ENCODE measurements at regions not wholly inside any gene's neighbourhood (a gene's known extent, or its start where the extent isn't known, plus 50 kb on each side); places are given as distances from the start of the nearest gene placed in this dataset.

DNA sequence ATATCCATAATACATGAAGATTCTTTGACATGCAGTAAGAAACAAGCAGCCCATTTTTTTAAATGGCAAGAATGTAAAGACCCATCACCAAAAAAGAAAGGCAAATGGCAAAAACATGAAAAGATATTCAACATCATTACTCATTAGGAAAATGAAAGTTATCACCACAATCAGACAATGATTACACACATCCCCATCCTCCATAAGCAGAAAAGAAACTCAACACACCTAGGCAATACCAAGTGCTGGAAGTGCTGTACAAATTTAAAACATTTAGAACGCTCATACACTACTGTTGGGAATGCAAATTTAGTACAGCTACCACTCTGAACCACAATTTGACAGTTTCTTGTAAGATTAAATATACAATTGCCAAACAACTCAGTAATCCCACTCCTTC, 466.7 kb downstream of the ACTL7B start:
- no peaks in the 10 kb centered on the region for H3K9me2 ChIP-seq (replicated peaks; ENCODE audit: low read depth, low read length)
- no peak overlapping the region for H3K4me3 ChIP-seq (ENCODE audit: low read length, poor library complexity, severe bottlenecking)
- H3K9me3 ChIP-seq (ENCODE audit: insufficient read depth, low read depth, low read length) = no peaks in the 10 kb centered on the region
- no peak overlapping the region for H2AFZ ChIP-seq (ENCODE audit: low read length)
- no peaks in the 10 kb centered on the region for H4K20me1 ChIP-seq (ENCODE audit: insufficient read depth, low read length, poor library complexity, severe bottlenecking)
- no peak overlapping the region for H3K4me2 ChIP-seq (ENCODE audit: low read depth, low read length, poor library complexity, severe bottlenecking)
- H3K36me3 ChIP-seq (ENCODE audit: insufficient read depth, low read length) = no peaks in the 10 kb centered on the region
- TF ChIP-seq EZH2phosphoT487 (IDR thresholded peaks at IDR 0.05; ENCODE audit: borderline replicate concordance) = no peak
- TF ChIP-seq CTCF (conservative IDR thresholded peaks at IDR 0.05; ENCODE audit: low read length) = no peak
- no peaks in the 10 kb centered on the region for H3K27me3 ChIP-seq (ENCODE audit: insufficient read depth, low read length, poor library complexity, severe bottlenecking)
- H3F3A ChIP-seq (ENCODE audit: low read depth) = no peaks in the 10 kb centered on the region
- no peak overlapping the region for H3K9ac ChIP-seq (ENCODE audit: low read depth, low read length, poor library complexity, severe bottlenecking)
- H3K4me1 ChIP-seq (ENCODE audit: insufficient read depth, low read length, poor library complexity, severe bottlenecking) = no peaks in the 10 kb centered on the region
- no peaks in the 10 kb centered on the region for H3K79me2 ChIP-seq (ENCODE audit: insufficient read depth, low read length)

DNA sequence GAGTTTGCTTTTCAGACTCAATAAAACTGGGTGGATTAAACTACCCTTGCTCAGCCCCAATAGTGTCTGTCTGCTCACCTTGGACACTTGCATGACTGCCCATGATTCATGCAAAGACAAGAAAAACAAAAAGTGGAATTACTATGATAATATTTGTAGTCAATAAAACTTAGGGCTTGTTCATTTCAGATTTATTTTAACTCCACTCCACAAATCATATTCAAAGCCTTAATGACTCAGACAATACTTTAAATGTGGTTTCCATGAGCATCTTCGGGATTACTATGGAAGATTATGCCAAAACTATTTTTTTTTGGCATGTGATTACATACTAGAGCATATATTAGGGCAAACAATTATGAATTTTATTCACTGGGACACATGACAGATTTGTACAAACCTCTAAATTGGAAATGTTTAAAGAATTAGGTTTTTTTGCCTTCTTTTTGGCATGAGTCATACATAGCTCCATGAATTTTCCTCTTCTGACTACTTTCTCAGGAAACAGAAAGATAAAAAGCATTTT, 468.9 kb downstream of the ACTL7B start:
- H3K79me2 ChIP-seq (ENCODE audit: insufficient read depth, low read length) = no peaks in the 10 kb centered on the region
- TF ChIP-seq EZH2phosphoT487 (IDR thresholded peaks at IDR 0.05; ENCODE audit: borderline replicate concordance) (no peak), CTCF (conservative IDR thresholded peaks at IDR 0.05; ENCODE audit: low read length) (no peak)
- H3K9me2 ChIP-seq (replicated peaks; ENCODE audit: low read depth, low read length) = no peaks in the 10 kb centered on the region

DNA sequence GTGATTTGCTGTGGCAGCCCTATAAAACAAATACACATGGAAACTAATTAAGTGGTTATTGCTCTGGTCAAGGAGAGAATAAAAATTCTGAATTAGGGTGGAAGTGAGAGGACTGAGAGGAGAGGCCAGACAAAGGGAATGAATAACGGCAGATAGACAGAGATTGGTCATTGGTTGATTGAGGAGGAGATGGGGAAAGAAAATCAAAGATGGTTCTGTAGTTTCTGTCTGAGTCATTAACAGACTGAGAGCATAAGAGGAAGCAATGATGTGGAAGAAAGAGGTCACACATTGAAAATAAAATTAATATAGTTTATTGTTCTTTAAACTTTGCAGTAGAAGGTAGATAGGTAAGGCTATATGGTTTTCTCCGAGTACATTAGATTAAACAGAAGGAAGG, 469.8 kb downstream of the ACTL7B start:
- no peaks in the 10 kb centered on the region for H3K9me2 ChIP-seq (replicated peaks; ENCODE audit: low read depth, low read length)
- H3K4me2 ChIP-seq (ENCODE audit: low read depth, low read length, poor library complexity, severe bottlenecking) = no peak overlapping the region
- H3K79me2 ChIP-seq (ENCODE audit: insufficient read depth, low read length) = no peaks in the 10 kb centered on the region
- H3K4me1 ChIP-seq (ENCODE audit: insufficient read depth, low read length, poor library complexity, severe bottlenecking) = no peaks in the 10 kb centered on the region
- no peaks in the 10 kb centered on the region for H3F3A ChIP-seq (ENCODE audit: low read depth)
- H3K36me3 ChIP-seq (ENCODE audit: insufficient read depth, low read length) = no peaks in the 10 kb centered on the region
- H2AFZ ChIP-seq (ENCODE audit: low read length) = no peak overlapping the region
- H3K4me3 ChIP-seq (ENCODE audit: low read length, poor library complexity, severe bottlenecking) = no peak overlapping the region
- H3K9ac ChIP-seq (ENCODE audit: low read depth, low read length, poor library complexity, severe bottlenecking) = no peak overlapping the region
- no peaks in the 10 kb centered on the region for H4K20me1 ChIP-seq (ENCODE audit: insufficient read depth, low read length, poor library complexity, severe bottlenecking)
- TF ChIP-seq EZH2phosphoT487 (IDR thresholded peaks at IDR 0.05; ENCODE audit: borderline replicate concordance) (no peak), CTCF (conservative IDR thresholded peaks at IDR 0.05; ENCODE audit: low read length) (no peak)
- H3K9me3 ChIP-seq (ENCODE audit: insufficient read depth, low read depth, low read length) = no peaks in the 10 kb centered on the region
- no peaks in the 10 kb centered on the region for H3K27me3 ChIP-seq (ENCODE audit: insufficient read depth, low read length, poor library complexity, severe bottlenecking)

More for the DNA sequence above, 468.9 kb downstream of the ACTL7B start:
- Histone ChIP-seq H3K36me3 (ENCODE audit: insufficient read depth, low read length) (no peaks in the 10 kb centered on the region), H3K9me3 (ENCODE audit: insufficient read depth, low read depth, low read length) (no peaks in the 10 kb centered on the region), H4K20me1 (ENCODE audit: insufficient read depth, low read length, poor library complexity, severe bottlenecking) (no peaks in the 10 kb centered on the region), H2AFZ (ENCODE audit: low read length) (no peak overlapping the region), H3K9ac (ENCODE audit: low read depth, low read length, poor library complexity, severe bottlenecking) (no peak overlapping the region), H3K4me2 (ENCODE audit: low read depth, low read length, poor library complexity, severe bottlenecking) (no peak overlapping the region), H3K4me1 (ENCODE audit: insufficient read depth, low read length, poor library complexity, severe bottlenecking) (no peaks in the 10 kb centered on the region), H3K4me3 (ENCODE audit: low read length, poor library complexity, severe bottlenecking) (no peak overlapping the region), H3F3A (ENCODE audit: low read depth) (no peaks in the 10 kb centered on the region), H3K27me3 (ENCODE audit: insufficient read depth, low read length, poor library complexity, severe bottlenecking) (no peaks in the 10 kb centered on the region)

Data from Loucy (cell line).